HEK293T (cell line): ENCODE measurements at regions not wholly inside any gene's neighbourhood (a gene's known extent, or its start where the extent isn't known, plus 50 kb on each side); places are given as distances from the start of the nearest gene placed in this dataset.

ENCODE experiments used
- CTBP1 ChIP-seq: fragments of 450-650 bp; IDR thresholded peaks from 2 replicates; pipeline ENCODE4 v1.6.1; 2016; ENCODE audit warnings: borderline replicate concordance
- FOXA1 ChIP-seq: fragments of 450-650 bp; IDR thresholded peaks from 2 replicates; pipeline ENCODE4 v1.6.1; 2016; ENCODE audit warnings: mild to moderate bottlenecking
- FOXM1 ChIP-seq: fragments of 450-650 bp; IDR thresholded peaks from 2 replicates; pipeline ENCODE4 v1.6.1; 2017; ENCODE audit warnings: mild to moderate bottlenecking, borderline replicate concordance
- HDGF ChIP-seq: fragments of 450-650 bp; IDR thresholded peaks from 2 replicates; pipeline ENCODE4 v1.6.1; 2017; ENCODE audit warnings: antibody characterized with exemption, borderline replicate concordance
- LEF1 ChIP-seq: fragments of 450-650 bp; IDR thresholded peaks from 2 replicates; pipeline ENCODE4 v1.6.1; 2017; ENCODE audit warnings: mild to moderate bottlenecking, borderline replicate concordance
- SP1 ChIP-seq: fragments of 450-650 bp; IDR thresholded peaks from 2 replicates; pipeline ENCODE4 v1.6.1; 2017
- TF ChIP-seq, protein P1 (sequence below): fragments of 450-650 bp; IDR thresholded peaks from 2 replicates; pipeline ENCODE4 v1.6.1; 2016

DNA sequence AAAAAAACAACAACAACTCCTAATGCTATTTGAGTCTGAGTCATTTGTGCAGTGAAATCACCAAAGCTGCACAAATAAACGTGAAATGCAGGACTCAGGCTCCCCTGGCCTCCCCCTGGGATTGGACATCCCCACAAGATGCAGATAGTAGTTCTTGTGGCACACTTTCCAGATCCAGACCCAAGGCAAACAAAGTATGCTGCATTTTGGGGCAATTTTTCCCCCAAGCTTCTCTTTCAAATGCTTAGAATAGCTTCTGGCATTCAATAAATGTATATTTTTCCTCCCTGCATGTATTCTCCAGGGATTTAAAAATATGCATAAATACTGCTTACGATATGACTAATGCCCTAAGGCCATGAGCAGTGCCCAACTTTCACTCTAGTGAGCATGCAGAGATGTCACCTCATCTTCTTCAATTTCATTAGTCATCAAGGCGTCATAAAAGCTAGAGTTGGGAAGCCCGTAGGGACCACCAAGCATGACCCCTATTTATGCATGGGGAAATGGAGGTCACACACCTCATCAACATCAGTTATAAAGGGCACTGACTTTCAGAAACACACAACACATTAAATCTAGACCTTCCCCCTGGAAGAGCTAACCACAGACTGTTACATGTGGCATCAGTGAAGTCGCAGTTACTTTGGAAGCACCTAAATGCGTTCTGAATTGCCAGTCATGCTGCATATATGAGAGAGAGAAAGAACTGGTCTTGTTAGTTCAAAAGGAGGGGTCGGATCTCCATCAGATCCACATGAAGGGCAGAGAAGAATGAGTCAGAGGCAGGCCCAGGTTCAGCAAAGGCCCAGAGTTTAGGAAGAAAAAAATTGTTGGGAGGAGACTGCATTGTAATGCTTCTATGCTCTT is 374.1 kb downstream of the LPIN1 start:
- TF ChIP-seq LEF1 (no peak), HDGF (no peak), FOXM1 (no peak), SP1 (no peak), CTBP1 (no peak), FOXA1 (no peak)
- TF ChIP-seq, protein P1, sequence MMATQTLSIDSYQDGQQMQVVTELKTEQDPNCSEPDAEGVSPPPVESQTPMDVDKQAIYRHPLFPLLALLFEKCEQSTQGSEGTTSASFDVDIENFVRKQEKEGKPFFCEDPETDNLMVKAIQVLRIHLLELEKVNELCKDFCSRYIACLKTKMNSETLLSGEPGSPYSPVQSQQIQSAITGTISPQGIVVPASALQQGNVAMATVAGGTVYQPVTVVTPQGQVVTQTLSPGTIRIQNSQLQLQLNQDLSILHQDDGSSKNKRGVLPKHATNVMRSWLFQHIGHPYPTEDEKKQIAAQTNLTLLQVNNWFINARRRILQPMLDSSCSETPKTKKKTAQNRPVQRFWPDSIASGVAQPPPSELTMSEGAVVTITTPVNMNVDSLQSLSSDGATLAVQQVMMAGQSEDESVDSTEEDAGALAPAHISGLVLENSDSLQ: no peak
